Testis (tissue), 2 donors: ENCODE measurements at regions not wholly inside any gene's neighbourhood (a gene's known extent, or its start where the extent isn't known, plus 50 kb on each side); places are given as distances from the start of the nearest gene placed in this dataset.
"Not testable (repeated sequence)": the region's sequence is repeated elsewhere in the genome, so short reads cannot be mapped to it uniquely, and the experiment has no call there.

Experiments
- DNase-seq: peaks from one replicate; pipeline ENCODE4 v3.0.0-alpha.2; 2019
- H3K27ac ChIP-seq, 2 donors: fragments of 200-600 bp; sonication (generic); one replicate each; pipeline ENCODE4 v1.5.1; 2019
- H3K27me3 ChIP-seq: fragments of 200-600 bp; sonication (generic); one replicate; pipeline ENCODE4 v1.5.1; 2019
- H3K36me3 ChIP-seq: fragments of 200-600 bp; sonication (generic); one replicate; pipeline ENCODE4 v1.5.1; 2017; ENCODE audit warnings: low read depth; ENCODE audit errors: missing control alignments
- H3K4me1 ChIP-seq: fragments of 200-600 bp; sonication (generic); one replicate; pipeline ENCODE4 v1.5.1; 2019
- H3K4me3 ChIP-seq, 2 donors: fragments of 200-600 bp; sonication (generic); one replicate each; pipeline ENCODE4 v1.5.1; 2017 to 2019
- H3K9me3 ChIP-seq: fragments of 200-600 bp; sonication (generic); one replicate; pipeline ENCODE4 v1.5.1; 2017
- WGBS, 2 donors: methylation state at CpG; one replicate each; pipeline ENCODE4 v1.1.5; 2018; 5-methylcytosine and 5-hydroxymethylcytosine counted together
- intact Hi-C: fragments of 100-400 bp; cut with DNase I; formaldehyde crosslinking; loops from one replicate; pipeline ENCODE4 v1.15.1; 2023; ENCODE audit warnings: low total_unique reads

DNA sequence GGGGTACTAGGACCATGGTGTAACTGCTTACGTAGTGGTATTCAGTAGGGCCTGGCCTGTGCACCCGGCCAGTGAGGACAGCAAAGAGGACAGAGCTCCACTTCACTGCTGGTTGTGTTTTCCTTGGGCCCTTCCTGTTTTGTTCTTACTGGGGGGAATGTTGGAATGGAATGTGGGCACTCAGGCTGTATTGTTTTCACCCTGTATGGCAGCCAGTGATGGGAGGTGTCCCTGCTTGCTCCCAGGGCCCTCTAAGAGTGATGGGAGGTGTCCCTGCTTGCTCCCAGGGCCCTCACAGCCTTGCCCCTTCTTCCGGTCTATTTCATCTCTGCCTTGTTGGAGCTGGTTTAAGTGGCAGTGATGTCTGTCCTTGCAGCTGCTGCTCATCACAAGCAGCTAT is 158.0 kb downstream of the ATP6V0E2 start:
- H3K4me1 ChIP-seq, H3K27ac ChIP-seq, H3K9me3 ChIP-seq, H3K36me3 ChIP-seq, DNase-seq, intact Hi-C loops, H3K4me3 ChIP-seq, H3K27me3 ChIP-seq: not testable (repeated sequence)
- 80 to 97% methylated on average over 3 of the region's 3 CpGs for WGBS, 2 donors

- H3K4me1 ChIP-seq, H3K27ac ChIP-seq, H3K4me3 ChIP-seq, intact Hi-C loops, DNase-seq, H3K36me3 ChIP-seq, H3K9me3 ChIP-seq, H3K27me3 ChIP-seq: not testable (repeated sequence)
- WGBS, 2 donors = 70% methylated on average over 13 of the region's 23 CpGs; no CpG with 5 or more reads in 1 of the 2 donors
Measured at GRCh38 chr7:150033711-150034110, 159.9 kb downstream of the ATP6V0E2 start.

DNA sequence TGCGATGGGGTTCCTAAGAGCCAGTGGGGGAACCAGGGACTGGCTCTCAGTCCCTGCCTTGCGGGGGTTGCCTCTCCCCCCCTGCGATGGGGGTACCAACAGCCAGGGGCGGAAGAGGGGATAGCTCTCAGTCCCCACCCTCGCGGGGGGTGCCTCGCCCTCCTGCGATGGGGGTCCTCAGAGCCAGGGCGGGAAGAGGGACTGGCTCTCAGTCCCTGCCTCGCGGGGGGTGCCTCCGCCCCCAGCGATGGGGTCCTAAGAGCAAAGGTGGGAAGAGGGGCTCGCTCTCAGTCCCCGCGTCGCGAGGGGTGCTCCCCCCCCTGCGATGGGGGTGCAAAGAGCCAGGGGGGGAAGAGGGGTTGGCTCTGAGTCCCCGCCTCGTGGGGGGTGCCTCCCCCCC is 162.0 kb downstream of the ATP6V0E2 start:
- intact Hi-C loops, DNase-seq, H3K36me3 ChIP-seq, H3K27me3 ChIP-seq, H3K9me3 ChIP-seq, H3K4me1 ChIP-seq, H3K4me3 ChIP-seq, H3K27ac ChIP-seq: not testable (repeated sequence)
- 88% methylated on average over 17 of the region's 21 CpGs; no CpG with 5 or more reads in 1 of the 2 donors for whole genome bisulfite sequencing, 2 donors

- H3K27ac ChIP-seq, H3K9me3 ChIP-seq, H3K27me3 ChIP-seq, H3K4me1 ChIP-seq, intact Hi-C loops, H3K4me3 ChIP-seq, H3K36me3 ChIP-seq, DNase-seq: not testable (repeated sequence)
- WGBS, 2 donors = 82% methylated on average over 11 of the region's 16 CpGs; no CpG with 5 or more reads in 1 of the 2 donors
Measured at GRCh38 chr7:150039061-150039460, 165.3 kb downstream of the ATP6V0E2 start.

DNA sequence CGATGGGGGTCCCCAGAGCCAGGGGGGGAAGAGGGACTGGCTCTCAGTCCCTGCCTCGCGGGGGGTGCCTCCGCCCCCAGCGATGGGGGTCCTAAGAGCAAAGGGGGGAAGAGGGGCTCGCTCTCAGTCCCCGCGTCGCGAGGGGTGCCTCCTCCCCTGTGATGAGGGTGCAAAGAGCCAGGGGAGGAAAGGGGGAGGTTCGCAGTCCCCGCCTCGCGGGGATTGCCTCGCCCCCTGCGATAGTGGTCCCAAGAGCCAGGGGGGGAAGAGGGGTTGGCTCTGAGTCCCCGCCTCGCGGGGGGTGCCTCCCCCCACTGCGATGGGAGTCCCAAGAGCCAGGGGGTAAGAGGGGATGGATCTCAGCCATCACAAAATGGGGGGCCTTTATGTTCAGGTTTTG is 168.5 kb downstream of the ATP6V0E2 start:
- 83% methylated on average over 9 of the region's 20 CpGs; no CpG with 5 or more reads in 1 of the 2 donors for WGBS, 2 donors
- DNase-seq, H3K27ac ChIP-seq, H3K36me3 ChIP-seq, H3K4me1 ChIP-seq, H3K4me3 ChIP-seq, H3K9me3 ChIP-seq, H3K27me3 ChIP-seq, intact Hi-C loops: not testable (repeated sequence)

GRCh38 chr7:150044771-150045170 is 171.0 kb downstream of the ATP6V0E2 start:
- H3K36me3 ChIP-seq, H3K27ac ChIP-seq, H3K4me1 ChIP-seq, H3K9me3 ChIP-seq, H3K27me3 ChIP-seq, intact Hi-C loops, H3K4me3 ChIP-seq: not testable (repeated sequence)
- peak; percentile 20 for DNase-seq
- 7 to 12% methylated on average over 7 of the region's 7 CpGs for WGBS, 2 donors

GRCh38 chr7:150045596-150045995 is 171.8 kb downstream of the ATP6V0E2 start:
- H3K36me3 ChIP-seq, H3K9me3 ChIP-seq, DNase-seq, H3K4me1 ChIP-seq, intact Hi-C loops, H3K4me3 ChIP-seq, H3K27me3 ChIP-seq, H3K27ac ChIP-seq: not testable (repeated sequence)
- WGBS, 2 donors = 10 to 19% methylated on average over 1 of the region's 2 CpGs

DNA sequence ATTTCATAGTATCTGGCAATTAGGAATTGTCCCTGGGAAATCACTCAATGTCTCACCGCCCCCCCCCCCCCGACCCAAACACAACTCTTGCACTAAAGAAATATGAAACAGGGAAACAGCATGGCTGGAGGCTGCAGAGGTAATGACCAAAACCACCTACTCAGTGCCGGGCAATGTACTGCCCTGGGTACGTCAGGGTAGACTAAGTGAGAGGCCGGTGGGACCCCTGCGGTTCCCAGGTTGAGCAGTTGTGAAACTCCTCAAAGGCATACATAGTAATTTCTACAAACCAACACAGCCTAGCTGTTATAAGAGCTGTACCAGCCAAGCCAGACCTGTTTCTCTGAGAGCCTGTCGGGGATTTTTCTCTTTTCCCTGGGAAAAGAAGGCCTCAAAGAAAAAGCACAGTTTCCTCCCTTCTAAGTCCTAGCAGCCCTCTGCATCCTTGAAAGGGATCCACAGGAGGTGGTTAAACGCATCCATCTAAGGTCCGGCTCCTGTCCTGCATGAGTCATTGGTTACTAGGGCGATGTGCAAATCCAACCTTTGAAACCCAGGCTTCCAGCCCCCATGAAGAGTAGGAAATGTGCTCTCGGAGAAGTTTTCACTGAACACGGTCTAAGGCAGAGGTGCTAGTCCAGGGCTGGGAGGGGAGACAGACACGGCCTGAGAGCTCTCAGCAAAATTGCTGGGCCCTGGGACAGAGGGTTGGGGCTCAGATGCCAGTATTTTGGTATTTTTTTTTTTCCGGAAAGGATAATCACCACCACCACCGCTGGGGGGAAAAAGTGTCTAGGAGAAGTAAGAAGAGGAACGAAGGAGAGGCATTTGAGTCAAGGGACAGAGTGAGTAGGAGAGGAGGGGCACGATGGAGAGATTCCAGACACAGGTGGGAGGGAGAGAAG is 172.8 kb downstream of the ATP6V0E2 start:
- H3K9me3 ChIP-seq, H3K27me3 ChIP-seq, H3K4me1 ChIP-seq, H3K4me3 ChIP-seq, H3K36me3 ChIP-seq, intact Hi-C loops, DNase-seq, H3K27ac ChIP-seq: not testable (repeated sequence)
- 5 to 21% methylated on average over 6 to 12 of the region's 17 CpGs for WGBS, 2 donors

DNA sequence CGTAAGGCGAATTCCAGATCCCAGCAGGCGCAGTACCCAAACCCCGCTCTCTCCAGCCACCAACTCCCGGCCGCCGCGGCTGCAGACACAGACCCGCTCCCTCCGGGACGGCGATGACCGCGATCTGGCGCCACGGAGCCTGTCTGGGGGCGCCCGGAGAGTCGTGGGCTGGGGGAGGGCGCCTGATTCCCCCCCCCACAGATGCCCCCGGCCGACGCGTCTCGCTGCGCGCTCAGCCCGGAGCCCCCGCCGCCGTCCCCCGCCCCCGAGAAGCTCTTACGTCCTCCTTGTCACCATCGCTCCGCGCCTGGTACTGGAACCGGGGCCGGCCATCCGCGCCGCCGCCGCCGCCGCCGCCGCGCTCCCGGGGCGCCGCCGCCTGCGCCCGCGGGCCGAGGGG is 173.6 kb downstream of the ATP6V0E2 start:
- H3K36me3 ChIP-seq, H3K27ac ChIP-seq, H3K9me3 ChIP-seq, H3K4me1 ChIP-seq, intact Hi-C loops, H3K27me3 ChIP-seq: not testable (repeated sequence)
- peak; percentile 14 for DNase-seq
- 0 to 2% methylated on average over 2 to 41 of the region's 57 CpGs for WGBS, 2 donors
- peak overlapping the region in 1 of 2 donors; percentile 38 for H3K4me3 ChIP-seq

DNA sequence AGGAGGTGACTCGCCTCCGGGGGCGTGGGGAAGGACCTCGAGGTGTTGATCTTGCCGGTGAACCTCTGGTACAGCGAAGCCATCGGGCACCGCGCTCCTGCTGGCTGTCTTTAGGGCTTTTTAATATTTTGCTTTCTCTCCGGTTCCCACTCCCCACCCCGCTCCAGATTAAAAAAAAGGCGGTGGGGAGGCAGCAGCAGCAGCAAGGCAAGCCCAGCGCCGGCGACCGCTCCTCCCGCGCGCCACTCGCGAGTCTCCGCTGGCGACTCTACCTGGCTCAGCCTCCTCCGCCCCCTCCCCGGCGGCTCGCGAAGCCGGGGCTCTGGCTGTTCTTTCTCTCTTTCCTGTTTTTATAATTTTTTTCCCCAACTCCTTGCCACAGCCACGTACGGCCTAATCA is 174.0 kb downstream of the ATP6V0E2 start:
- H3K4me1 ChIP-seq, H3K36me3 ChIP-seq, intact Hi-C loops, H3K27ac ChIP-seq, H3K27me3 ChIP-seq, DNase-seq, H3K9me3 ChIP-seq: not testable (repeated sequence)
- 1 to 2% methylated on average over 22 to 28 of the region's 31 CpGs for WGBS, 2 donors
- peak overlapping the region; percentile 15 to 60 for H3K4me3 ChIP-seq

GRCh38 chr7:150048244-150049011 is 174.7 kb downstream of the ATP6V0E2 start:
- H3K27ac ChIP-seq, H3K27me3 ChIP-seq, H3K4me1 ChIP-seq, intact Hi-C loops, H3K36me3 ChIP-seq, DNase-seq, H3K9me3 ChIP-seq: not testable (repeated sequence)
- 0 to 2% methylated on average over 1 to 24 of the region's 79 CpGs for WGBS, 2 donors
- peak overlapping the region; percentile 15 to 60 for H3K4me3 ChIP-seq
